Liver (tissue), 8 donors: ENCODE measurements at regions not wholly inside any gene's neighbourhood (a gene's known extent, or its start where the extent isn't known, plus 50 kb on each side); places are given as distances from the start of the nearest gene placed in this dataset.

Source experiments
- DNase-seq: peaks from one replicate; pipeline ENCODE4 v3.0.0-alpha.2; 2017; ENCODE audit warnings: low spot score
- H3K27ac ChIP-seq, 2 donors: one replicate each; pipeline ENCODE4 v1.7.0; 2013; ENCODE audit warnings: inconsistent platforms in 2 of 2, low read length in 2 of 2, control low read depth in 1 of 2, low read depth in 1 of 2, mild to moderate bottlenecking in 1 of 2
- H3K27me3 ChIP-seq, 4 donors: one replicate each; pipeline versions ENCODE4 v1.6.1 to v1.7.0; 2013; ENCODE audit warnings: low read length in 3 of 4, inconsistent platforms in 1 of 4, mild to moderate bottlenecking in 1 of 4, moderate library complexity in 1 of 4; ENCODE audit not compliant: control insufficient read depth in 4 of 4, insufficient read depth in 4 of 4
- H3K36me3 ChIP-seq, 4 donors: one replicate each; pipeline versions ENCODE4 v1.6.1 to v1.7.0; 2013; ENCODE audit warnings: low read length in 3 of 4, mild to moderate bottlenecking in 3 of 4, low read depth in 1 of 4, moderate library complexity in 1 of 4; ENCODE audit not compliant: control insufficient read depth in 4 of 4, insufficient read depth in 3 of 4
- H3K4me1 ChIP-seq, 4 donors: one replicate each; pipeline versions ENCODE4 v1.6.1 to v1.7.0; 2013; ENCODE audit warnings: low read length in 3 of 4, mild to moderate bottlenecking in 3 of 4, moderate library complexity in 1 of 4; ENCODE audit not compliant: control insufficient read depth in 4 of 4, insufficient read depth in 4 of 4
- H3K4me3 ChIP-seq, 3 donors: one replicate each; pipeline versions ENCODE4 v1.6.1 to v1.7.0; 2013; ENCODE audit warnings: low read length in 3 of 3, control low read depth in 1 of 3, low read depth in 1 of 3, mild to moderate bottlenecking in 1 of 3
- H3K9ac ChIP-seq, 2 donors: one replicate each; pipeline ENCODE4 v1.7.0; 2013; ENCODE audit warnings: low read length in 2 of 2, mild to moderate bottlenecking in 2 of 2, moderate library complexity in 2 of 2, control low read depth in 1 of 2, low read depth in 1 of 2
- H3K9me3 ChIP-seq, 4 donors: one replicate each; pipeline versions ENCODE4 v1.6.1 to v1.7.0; 2013; ENCODE audit warnings: low read length in 3 of 4; ENCODE audit not compliant: control insufficient read depth in 4 of 4
- ATF3 ChIP-seq: IDR thresholded peaks from 2 replicates; pipeline ENCODE4 v1.6.1; 2016; ENCODE audit warnings: antibody characterized with exemption
- CTCF ChIP-seq: fragments of 150-350 bp; IDR thresholded peaks from 2 replicates; pipeline ENCODE4 v1.5.1; 2017; ENCODE audit warnings: improper control_type of control experiment, low read depth, low read length; ENCODE audit not compliant: missing input control
- EGR1 ChIP-seq, 2 donors: IDR thresholded peaks; 2 replicates each; pipeline ENCODE4 v1.6.1; 2016 to 2018; ENCODE audit warnings: antibody characterized with exemption in 2 of 2, low read depth in 2 of 2
- FOXA1 ChIP-seq: IDR thresholded peaks from 2 replicates; pipeline ENCODE4 v1.6.1; 2016; ENCODE audit warnings: antibody characterized with exemption
- FOXA2 ChIP-seq: IDR thresholded peaks from 2 replicates; pipeline ENCODE4 v1.6.1; 2016; ENCODE audit warnings: antibody characterized with exemption
- GABPA ChIP-seq, 2 donors: IDR thresholded peaks in 1 of 2; conservative IDR thresholded peaks in 1 of 2; 2 replicates each; pipeline ENCODE4 v1.6.1; 2016; ENCODE audit warnings: antibody characterized with exemption in 2 of 2, mild to moderate bottlenecking in 1 of 2, moderate library complexity in 1 of 2
- HNF4A ChIP-seq, 2 donors: conservative IDR thresholded peaks; 2 replicates each; pipeline ENCODE4 v1.6.1; 2016; ENCODE audit warnings: antibody characterized with exemption in 2 of 2, mild to moderate bottlenecking in 2 of 2
- HNF4G ChIP-seq: IDR thresholded peaks from 2 replicates; pipeline ENCODE4 v1.6.1; 2016; ENCODE audit warnings: antibody characterized with exemption
- JUND ChIP-seq, 2 donors: IDR thresholded peaks; 2 replicates each; pipeline ENCODE4 v1.6.1; 2016; ENCODE audit warnings: antibody characterized with exemption in 2 of 2
- MAX ChIP-seq: IDR thresholded peaks from 2 replicates; pipeline ENCODE4 v1.6.1; 2016; ENCODE audit warnings: antibody characterized with exemption
- NR2F2 ChIP-seq: IDR thresholded peaks from 2 replicates; pipeline ENCODE4 v1.6.1; 2016; ENCODE audit warnings: antibody characterized with exemption
- RAD21 ChIP-seq, 2 donors: IDR thresholded peaks; 2 replicates each; pipeline ENCODE4 v1.6.1; 2016; ENCODE audit warnings: antibody characterized with exemption in 2 of 2, mild to moderate bottlenecking in 2 of 2
- REST ChIP-seq: IDR thresholded peaks from 2 replicates; pipeline ENCODE4 v1.6.1; 2016; ENCODE audit warnings: antibody characterized with exemption, mild to moderate bottlenecking
- RXRA ChIP-seq, 2 donors: IDR thresholded peaks; 2 replicates each; pipeline ENCODE4 v1.6.1; 2017 to 2018; ENCODE audit warnings: antibody characterized with exemption in 2 of 2, mild to moderate bottlenecking in 1 of 2
- SP1 ChIP-seq: IDR thresholded peaks from 2 replicates; pipeline ENCODE4 v1.6.1; 2018; ENCODE audit warnings: antibody characterized with exemption, mild to moderate bottlenecking
- TAF1 ChIP-seq: conservative IDR thresholded peaks from 2 replicates; pipeline ENCODE4 v1.6.1; 2016; ENCODE audit warnings: antibody characterized with exemption, mild to moderate bottlenecking
- YY1 ChIP-seq: IDR thresholded peaks from 2 replicates; pipeline ENCODE4 v1.6.1; 2016; ENCODE audit warnings: antibody characterized with exemption, mild to moderate bottlenecking
- ZBTB33 ChIP-seq: IDR thresholded peaks from 2 replicates; pipeline ENCODE4 v1.6.1; 2016; ENCODE audit warnings: antibody characterized with exemption
- WGBS: extraction: QIAGEN DNeasy Blood & Tissue Kit; methylation state at CpG from one replicate; pipeline ENCODE4 v1.1.7; 2013; 5-methylcytosine and 5-hydroxymethylcytosine counted together
- donor health status: healthy.
- donor health status: healthy.
- donor health status: healthy.
- donor health status: healthy.
- donor health status: healthy.

GRCh38 chr4:64625438-64625837 lies 216.2 kb upstream of the TECRL start:
- WGBS: 58% methylated on average over 3 of the region's 3 CpGs
- no peaks in the 10 kb centered on the region for H3K27me3 ChIP-seq
- no peak overlapping the region for H3K4me3 ChIP-seq
- H3K36me3 ChIP-seq: no peaks in the 10 kb centered on the region
- H3K27ac ChIP-seq: no peak overlapping the region
- no peak overlapping the region for H3K9ac ChIP-seq
- H3K9me3 ChIP-seq: no peaks in the 10 kb centered on the region
- no peaks in the 10 kb centered on the region for H3K4me1 ChIP-seq
- DNase-seq: no peak
- TF ChIP-seq JUND (IDR thresholded peaks at IDR 0.05): no peak
- no peak for TF ChIP-seq FOXA1
- no peak for TF ChIP-seq FOXA2
- TF ChIP-seq ATF3: no peak
- no peak for TF ChIP-seq CTCF
- TF ChIP-seq HNF4A (conservative IDR thresholded peaks at IDR 0.05): no peak
- TF ChIP-seq SP1: no peak
- TF ChIP-seq RXRA (IDR thresholded peaks at IDR 0.05): no peak
- no peak for TF ChIP-seq MAX
- TF ChIP-seq GABPA (IDR thresholded peaks at IDR 0.05 in 1 of 2, conservative IDR thresholded peaks at IDR 0.05 in 1 of 2): no peak
- TF ChIP-seq TAF1: no peak

- DNase-seq: no peak
- H3K27ac ChIP-seq: no peak overlapping the region
- no peaks in the 10 kb centered on the region for H3K27me3 ChIP-seq
- 50% methylated on average over 3 of the region's 3 CpGs for WGBS
- no peaks in the 10 kb centered on the region for H3K9me3 ChIP-seq
- TF ChIP-seq HNF4A (conservative IDR thresholded peaks at IDR 0.05): no peak
- no peak for TF ChIP-seq YY1
- TF ChIP-seq EGR1 (IDR thresholded peaks at IDR 0.05; ENCODE audit: low read depth in 2 of 2): no peak
- TF ChIP-seq JUND (IDR thresholded peaks at IDR 0.05): no peak
- no peak for TF ChIP-seq FOXA2
- TF ChIP-seq GABPA (IDR thresholded peaks at IDR 0.05 in 1 of 2, conservative IDR thresholded peaks at IDR 0.05 in 1 of 2): no peak
- no peak for TF ChIP-seq HNF4G
- no peak for TF ChIP-seq RXRA (IDR thresholded peaks at IDR 0.05)
- no peak overlapping the region for H3K9ac ChIP-seq
- no peaks in the 10 kb centered on the region for H3K4me1 ChIP-seq
- no peak overlapping the region for H3K4me3 ChIP-seq
- no peaks in the 10 kb centered on the region for H3K36me3 ChIP-seq
These were observed 208.6 kb upstream of the TECRL start for GRCh38 chr4:64617800-64618199.

GRCh38 chr4:64614276-64614675 lies 205.0 kb upstream of the TECRL start:
- no peak overlapping the region for H3K4me3 ChIP-seq
- no peaks in the 10 kb centered on the region for H3K36me3 ChIP-seq
- no peak for DNase-seq
- no peaks in the 10 kb centered on the region for H3K9me3 ChIP-seq
- 56% methylated on average over 4 of the region's 4 CpGs for WGBS
- H3K27ac ChIP-seq: no peak overlapping the region
- H3K4me1 ChIP-seq: no peaks in the 10 kb centered on the region
- TF ChIP-seq REST: no peak
- TF ChIP-seq NR2F2: no peak
- TF ChIP-seq JUND (IDR thresholded peaks at IDR 0.05): no peak
- TF ChIP-seq GABPA (IDR thresholded peaks at IDR 0.05 in 1 of 2, conservative IDR thresholded peaks at IDR 0.05 in 1 of 2): no peak
- no peak for TF ChIP-seq HNF4A (conservative IDR thresholded peaks at IDR 0.05)
- no peak for TF ChIP-seq RAD21 (IDR thresholded peaks at IDR 0.05)
- TF ChIP-seq ATF3: no peak
- no peak for TF ChIP-seq HNF4G
- TF ChIP-seq FOXA2: no peak
- no peak for TF ChIP-seq ZBTB33
- H3K27me3 ChIP-seq: no peaks in the 10 kb centered on the region
- H3K9ac ChIP-seq: no peak overlapping the region
